SK-N-SH treated with all-trans-retinoic acid at 6 μM for 48 hours (cell line): ENCODE measurements at regions not wholly inside any gene's neighbourhood (a gene's known extent, or its start where the extent isn't known, plus 50 kb on each side); places are given as distances from the start of the nearest gene placed in this dataset.

ENCODE experiments used
- ATAC-seq: fragments of 200-7000 bp; cut with Tn5 transposase; 3 replicates; pipeline ENCODE4 v1.9.1; 2020; ENCODE audit warnings: mild to moderate bottlenecking, moderate library complexity
- ARNTL ChIP-seq: fragments of 450-650 bp; formaldehyde crosslinking; IDR thresholded peaks from 2 replicates; pipeline ENCODE4 v1.5.0; 2020; ENCODE audit warnings: low read depth, mild to moderate bottlenecking, moderate library complexity, borderline replicate concordance
- BACH2 ChIP-seq: fragments of 250-450 bp; sonication (Bioruptor Pico); IDR thresholded peaks from 2 replicates; pipeline ENCODE4 v1.9.0; 2021; ENCODE audit warnings: mild to moderate bottlenecking, borderline replicate concordance
- CREB5 ChIP-seq: fragments of 250-450 bp; sonication (Bioruptor Pico); IDR thresholded peaks from 2 replicates; pipeline ENCODE4 v1.5.1; 2020; ENCODE audit warnings: low read depth, mild to moderate bottlenecking, moderate library complexity
- CSDC2 ChIP-seq: fragments of 250-450 bp; sonication (Bioruptor Pico); IDR thresholded peaks from 2 replicates; pipeline ENCODE4 v1.5.0; 2020; ENCODE audit warnings: mild to moderate bottlenecking, moderate library complexity
- ESRRG ChIP-seq: fragments of 250-450 bp; sonication (Bioruptor Pico); IDR thresholded peaks from 2 replicates; pipeline ENCODE4 v1.6.1; 2021; ENCODE audit warnings: mild to moderate bottlenecking
- GLIS3 ChIP-seq: fragments of 250-450 bp; sonication (Bioruptor Pico); IDR thresholded peaks from 2 replicates; pipeline ENCODE4 v1.5.0; 2020; ENCODE audit warnings: mild to moderate bottlenecking, moderate library complexity
- ISL1 ChIP-seq: fragments of 250-450 bp; sonication (Bioruptor Pico); IDR thresholded peaks from 2 replicates; pipeline ENCODE4 v2.1.2; 2022; ENCODE audit warnings: mild to moderate bottlenecking, moderate library complexity
- OSR1 ChIP-seq: fragments of 250-450 bp; sonication (Bioruptor Pico); IDR thresholded peaks from 2 replicates; pipeline ENCODE4 v1.8.0; 2022; ENCODE audit warnings: moderate library complexity, mild to moderate bottlenecking, inconsistent platforms
- POU6F1 ChIP-seq: fragments of 250-450 bp; sonication (Bioruptor Pico); IDR thresholded peaks from 2 replicates; pipeline ENCODE4 v1.8.0; 2021; ENCODE audit warnings: low read depth, mild to moderate bottlenecking, moderate library complexity, borderline replicate concordance
- PPARA ChIP-seq: fragments of 250-450 bp; sonication (Bioruptor Pico); IDR thresholded peaks from 2 replicates; pipeline ENCODE4 v1.5.0; 2020; ENCODE audit warnings: mild to moderate bottlenecking, borderline replicate concordance
- RARB ChIP-seq: fragments of 250-450 bp; sonication (Bioruptor Pico); IDR thresholded peaks from 2 replicates; pipeline ENCODE4 v1.8.0; 2021; ENCODE audit warnings: mild to moderate bottlenecking, moderate library complexity
- SNAI2 ChIP-seq: fragments of 250-450 bp; sonication (Bioruptor Pico); IDR thresholded peaks from 2 replicates; pipeline ENCODE4 v1.5.0; 2020; ENCODE audit warnings: mild to moderate bottlenecking, moderate library complexity
- TCF4 ChIP-seq: fragments of 250-450 bp; sonication (Bioruptor Pico); IDR thresholded peaks from 2 replicates; pipeline ENCODE4 v1.8.0; 2021; ENCODE audit warnings: mild to moderate bottlenecking, moderate library complexity, borderline replicate concordance
- TOX ChIP-seq: fragments of 250-450 bp; sonication (Bioruptor Pico); IDR thresholded peaks from 2 replicates; pipeline ENCODE4 v1.8.0; 2021; ENCODE audit warnings: mild to moderate bottlenecking, moderate library complexity, borderline replicate concordance
- TSHZ2 ChIP-seq: fragments of 250-450 bp; sonication (Bioruptor Pico); IDR thresholded peaks from 2 replicates; pipeline ENCODE4 v1.5.0; 2020; ENCODE audit warnings: mild to moderate bottlenecking, moderate library complexity
- ZC3H10 ChIP-seq: fragments of 250-450 bp; sonication (Bioruptor Pico); IDR thresholded peaks from 2 replicates; pipeline ENCODE4 v1.5.1; 2021; ENCODE audit warnings: mild to moderate bottlenecking, moderate library complexity
- ZFP3 ChIP-seq: fragments of 250-450 bp; sonication (Bioruptor Pico); IDR thresholded peaks from 2 replicates; pipeline ENCODE4 v1.5.0; 2020; ENCODE audit warnings: mild to moderate bottlenecking, moderate library complexity
- ZNF565 ChIP-seq: fragments of 450-650 bp; formaldehyde crosslinking; conservative IDR thresholded peaks from 2 replicates; pipeline ENCODE4 v1.5.0; 2020; ENCODE audit warnings: low read depth, mild to moderate bottlenecking, moderate library complexity
- ZNF70 ChIP-seq: fragments of 450-650 bp; formaldehyde crosslinking; IDR thresholded peaks from 2 replicates; pipeline ENCODE4 v1.5.0; 2020; ENCODE audit warnings: mild to moderate bottlenecking, moderate library complexity
- ZNF8 ChIP-seq: fragments of 450-650 bp; formaldehyde crosslinking; IDR thresholded peaks from 2 replicates; pipeline ENCODE4 v1.5.0; 2020; ENCODE audit warnings: mild to moderate bottlenecking, moderate library complexity

- ATAC-seq, result no peak
- TF ChIP-seq OSR1 (CRISPR knock-in tag), result no peak
- TF ChIP-seq ZNF70 (CRISPR knock-in tag), result no peak
- no peak for TF ChIP-seq POU6F1
- TF ChIP-seq GLIS3 (CRISPR knock-in tag), result no peak
- no peak for TF ChIP-seq PPARA (CRISPR knock-in tag)
- TF ChIP-seq RARB (CRISPR knock-in tag), result no peak
- no peak for TF ChIP-seq TCF4 (CRISPR knock-in tag)
- TF ChIP-seq ZNF8 (CRISPR knock-in tag), result no peak
These were observed 115.3 kb upstream of the IRX2 start for GRCh38 chr5:2866662-2867372.

- TF ChIP-seq ZNF70 (CRISPR knock-in tag) (no peak), CSDC2 (no peak), GLIS3 (CRISPR knock-in tag) (no peak), CREB5 (CRISPR knock-in tag) (no peak), OSR1 (CRISPR knock-in tag) (no peak), ISL1 (CRISPR knock-in tag) (no peak), PPARA (CRISPR knock-in tag) (no peak)
- no peak for ATAC-seq
These were observed 114.4 kb upstream of the IRX2 start for GRCh38 chr5:2865856-2866255.

- ATAC-seq, result no peak
These were observed 113.1 kb upstream of the IRX2 start for GRCh38 chr5:2864515-2865105.

More at GRCh38 chr5:2864515-2865105, 113.1 kb upstream of the IRX2 start:
- no peak for TF ChIP-seq SNAI2 (CRISPR knock-in tag)
- TF ChIP-seq ZFP3 (CRISPR knock-in tag), result no peak
- TF ChIP-seq CREB5 (CRISPR knock-in tag), result no peak
- TF ChIP-seq PPARA (CRISPR knock-in tag), result no peak
- no peak for TF ChIP-seq ZC3H10 (CRISPR knock-in tag)
- no peak for TF ChIP-seq OSR1 (CRISPR knock-in tag)
- TF ChIP-seq ISL1 (CRISPR knock-in tag), result no peak
- TF ChIP-seq TSHZ2, result no peak
- TF ChIP-seq CSDC2, result no peak
- TF ChIP-seq BACH2 (CRISPR knock-in tag), result no peak
- TF ChIP-seq ZNF70 (CRISPR knock-in tag), result no peak
- TF ChIP-seq TOX, result no peak
- no peak for TF ChIP-seq ESRRG (CRISPR knock-in tag)
- TF ChIP-seq ZNF565, result no peak
- no peak for TF ChIP-seq ARNTL
- TF ChIP-seq RARB (CRISPR knock-in tag), result no peak
